ENCODE measurements at regions not wholly inside any gene's neighbourhood (a gene's known extent, or its start where the extent isn't known, plus 50 kb on each side); places are given as distances from the start of the nearest gene placed in this dataset.

DNA sequence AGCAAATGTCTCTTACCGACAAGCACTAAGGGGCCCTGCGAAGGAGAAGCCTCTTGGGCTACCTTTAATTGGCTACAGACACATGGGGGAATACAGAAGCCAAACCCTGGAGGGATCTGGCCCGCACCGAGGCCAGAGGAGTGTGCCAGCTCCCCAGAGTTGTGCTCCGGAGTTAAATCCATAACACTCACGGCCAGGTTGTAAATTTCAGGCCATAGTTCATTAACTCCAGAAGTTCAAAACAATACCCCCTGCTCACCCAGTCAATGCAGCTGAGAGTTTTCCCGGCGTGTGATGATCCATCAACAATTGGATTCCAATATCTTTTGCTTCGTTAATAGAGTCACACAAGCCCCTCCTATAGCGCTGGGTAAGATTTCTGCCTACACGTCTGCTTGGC is 371.5 kb downstream of the NXPE2 start:
- no peak for TF ChIP-seq POLR2A (IDR thresholded peaks at IDR 0.05)
- TF ChIP-seq, protein P1, sequence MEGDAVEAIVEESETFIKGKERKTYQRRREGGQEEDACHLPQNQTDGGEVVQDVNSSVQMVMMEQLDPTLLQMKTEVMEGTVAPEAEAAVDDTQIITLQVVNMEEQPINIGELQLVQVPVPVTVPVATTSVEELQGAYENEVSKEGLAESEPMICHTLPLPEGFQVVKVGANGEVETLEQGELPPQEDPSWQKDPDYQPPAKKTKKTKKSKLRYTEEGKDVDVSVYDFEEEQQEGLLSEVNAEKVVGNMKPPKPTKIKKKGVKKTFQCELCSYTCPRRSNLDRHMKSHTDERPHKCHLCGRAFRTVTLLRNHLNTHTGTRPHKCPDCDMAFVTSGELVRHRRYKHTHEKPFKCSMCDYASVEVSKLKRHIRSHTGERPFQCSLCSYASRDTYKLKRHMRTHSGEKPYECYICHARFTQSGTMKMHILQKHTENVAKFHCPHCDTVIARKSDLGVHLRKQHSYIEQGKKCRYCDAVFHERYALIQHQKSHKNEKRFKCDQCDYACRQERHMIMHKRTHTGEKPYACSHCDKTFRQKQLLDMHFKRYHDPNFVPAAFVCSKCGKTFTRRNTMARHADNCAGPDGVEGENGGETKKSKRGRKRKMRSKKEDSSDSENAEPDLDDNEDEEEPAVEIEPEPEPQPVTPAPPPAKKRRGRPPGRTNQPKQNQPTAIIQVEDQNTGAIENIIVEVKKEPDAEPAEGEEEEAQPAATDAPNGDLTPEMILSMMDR (IDR thresholded peaks at IDR 0.05): no peak
- TF ChIP-seq POLR2AphosphoS5 (IDR thresholded peaks at IDR 0.05): no peak
- TF ChIP-seq EP300 (IDR thresholded peaks at IDR 0.05): no peak

Data from upper lobe of left lung (tissue), 4 donors.